HCT116 (cell line): ENCODE measurements at regions not wholly inside any gene's neighbourhood (a gene's known extent, or its start where the extent isn't known, plus 50 kb on each side); places are given as distances from the start of the nearest gene placed in this dataset.

ENCODE experiments used
- ATAC-seq: fragments of 200-7000 bp; cut with Tn5 transposase; 2 replicates; pipeline ENCODE4 v1.9.1; 2020; ENCODE audit warnings: mild to moderate bottlenecking, moderate library complexity
- BruUV-seq: library from RNA; stranded (reverse); fragments of 400-500 nt; replicated peaks from 2 replicates; lab custom pipeline; 2021; lab: Mats Ljungman, UMichigan
- CTCF ChIA-PET: fragments of 300-600 bp; sonication (Branson Sonifier 250); formaldehyde crosslinking; loops from one replicate; lab custom pipeline; 2021; ENCODE audit warnings: antibody characterized with exemption; lab: Charles Lee
- POLR2A ChIA-PET: fragments of 300-600, 350-600 bp; sonication (Branson Sonifier 250); formaldehyde crosslinking; loops from one replicate; lab custom pipeline; 2021; ENCODE audit warnings: antibody characterized with exemption; lab: Charles Lee
- RAD21 ChIA-PET, 2 experiments: fragments of 300-600 bp; sonication (Branson Sonifier 250); formaldehyde crosslinking; loops; one replicate each; lab custom pipeline; 2023; ENCODE audit warnings: low total read pairs in 2 of 2; ENCODE audit not compliant: uncharacterized antibody in 2 of 2, unreplicated experiment in 2 of 2, low non-redundant PET in 1 of 2; lab: Charles Lee
- DNase-seq: peaks from one replicate; pipeline ENCODE4 v3.0.0-alpha.2; 2010; ENCODE audit warnings: low read depth, low spot score
- H2AFZ ChIP-seq: fragments of 200-600 bp; shearing (Covaris generic), sonication (generic); 2 replicates; pipeline ENCODE4 v1.6.1; 2017; ENCODE audit warnings: low read depth, mixed run types, mixed read lengths, antibody characterized with exemption, low read length; ENCODE audit not compliant: poor library complexity, severe bottlenecking
- H3K27ac ChIP-seq: 2 replicates; pipeline ENCODE4 v1.5.1; 2012; ENCODE audit warnings: low read depth, low read length
- H3K27me3 ChIP-seq: fragments of 200-600 bp; sonication (generic); 2 replicates; pipeline ENCODE4 v1.6.1; 2016; ENCODE audit warnings: mixed run types, low read length, mixed read lengths; ENCODE audit not compliant: insufficient read depth
- H3K36me3 ChIP-seq, 2 experiments: fragments of 200-500 bp in 1 of 2; fragments of 200-600 bp in 1 of 2; sonication (Bioruptor generic) in 1 of 2; sonication (generic) in 1 of 2; 2 replicates each; pipeline versions ENCODE4 v1.5.1 to v1.6.1; 2014 to 2016; ENCODE audit warnings: low read length in 2 of 2, inconsistent platforms in 1 of 2, mixed read lengths in 1 of 2, mixed run types in 1 of 2; ENCODE audit not compliant: insufficient read depth in 2 of 2, control insufficient read depth in 1 of 2
- H3K4me1 ChIP-seq, 2 experiments: fragments of 200-600 bp in 1 of 2; sonication (generic) in 1 of 2; 2 replicates each; pipeline versions ENCODE4 v1.5.1 to v1.6.1; 2012 to 2017; ENCODE audit warnings: low read length in 2 of 2, inconsistent platforms in 1 of 2, mild to moderate bottlenecking in 1 of 2, mixed read lengths in 1 of 2, mixed run types in 1 of 2, moderate library complexity in 1 of 2; ENCODE audit not compliant: insufficient read depth in 2 of 2, control insufficient read depth in 1 of 2
- H3K4me2 ChIP-seq: fragments of 200-600 bp; sonication (generic); 2 replicates; pipeline ENCODE4 v1.6.1; 2017; ENCODE audit warnings: mixed run types, low read length, mixed read lengths
- H3K4me3 ChIP-seq, 2 experiments: fragments of 200-600 bp in 1 of 2; sonication (generic) in 1 of 2; replicated peaks in 1 of 2; 2 replicates each; pipeline ENCODE4 v1.5.1; 2011 to 2016; ENCODE audit warnings: low read length in 2 of 2, control low read depth in 1 of 2, low read depth in 1 of 2, mild to moderate bottlenecking in 1 of 2, mixed read lengths in 1 of 2, mixed run types in 1 of 2
- H3K79me2 ChIP-seq: fragments of 200-600 bp; sonication (generic); 2 replicates; pipeline ENCODE4 v1.6.1; 2017; ENCODE audit warnings: mild to moderate bottlenecking, mixed run types, low read length, moderate library complexity, mixed read lengths; ENCODE audit not compliant: insufficient read depth
- H3K9ac ChIP-seq: fragments of 200-600 bp; sonication (generic); 2 replicates; pipeline ENCODE4 v1.6.1; 2016; ENCODE audit warnings: low read length, mixed read lengths
- H3K9me2 ChIP-seq: fragments of 200-600 bp; sonication (generic), shearing (Covaris generic); 2 replicates; pipeline ENCODE4 v1.6.1; 2017; ENCODE audit warnings: mixed run types, mild to moderate bottlenecking, moderate library complexity; ENCODE audit not compliant: insufficient read depth
- H3K9me3 ChIP-seq, 2 experiments: fragments of 200-500 bp in 1 of 2; fragments of 200-600 bp in 1 of 2; sonication (Bioruptor generic) in 1 of 2; sonication (generic) in 1 of 2; 2 replicates each; pipeline ENCODE4 v1.6.1; 2014 to 2017; ENCODE audit warnings: low read length in 2 of 2, mixed read lengths in 2 of 2, inconsistent platforms in 1 of 2, low read depth in 1 of 2, mild to moderate bottlenecking in 1 of 2, mixed run types in 1 of 2, moderate library complexity in 1 of 2; ENCODE audit not compliant: control insufficient read depth in 1 of 2, insufficient read depth in 1 of 2
- H4K20me1 ChIP-seq: fragments of 200-600 bp; sonication (generic), shearing (Covaris generic); 2 replicates; pipeline ENCODE4 v1.6.1; 2017; ENCODE audit warnings: mixed run types, mild to moderate bottlenecking, moderate library complexity; ENCODE audit not compliant: insufficient read depth
- CEBPB ChIP-seq: IDR thresholded peaks from 2 replicates; pipeline ENCODE4 v1.6.1; 2012; ENCODE audit warnings: low read depth
- CTCF ChIP-seq, 3 experiments: fragments of 200-600 bp in 1 of 3; sonication (generic) in 1 of 3; IDR thresholded peaks in 2 of 3; conservative IDR thresholded peaks in 1 of 3; 2 replicates each; pipeline ENCODE4 v1.5.1; 2012 to 2017; ENCODE audit warnings: low read depth in 2 of 3, low read length in 2 of 3, antibody characterized with exemption in 1 of 3, borderline replicate concordance in 1 of 3, control low read depth in 1 of 3, mild to moderate bottlenecking in 1 of 3, mixed read lengths in 1 of 3, mixed run types in 1 of 3, moderate library complexity in 1 of 3; ENCODE audit not compliant: insufficient read depth in 1 of 3
- EGR1 ChIP-seq: IDR thresholded peaks from 2 replicates; pipeline ENCODE4 v1.6.1; 2012; ENCODE audit warnings: low read depth
- ELF1 ChIP-seq: IDR thresholded peaks from 2 replicates; pipeline ENCODE4 v1.6.1; 2012; ENCODE audit warnings: low read depth, borderline replicate concordance
- EZH2phosphoT487 ChIP-seq: fragments of 200-600 bp; IDR thresholded peaks from 2 replicates; pipeline ENCODE4 v1.6.1; 2018; ENCODE audit warnings: antibody characterized with exemption, borderline replicate concordance
- JUND ChIP-seq: IDR thresholded peaks from 2 replicates; pipeline ENCODE4 v1.6.1; 2012
- MAX ChIP-seq: IDR thresholded peaks from 2 replicates; pipeline ENCODE4 v1.6.1; 2012
- POLR2A ChIP-seq: IDR thresholded peaks from 2 replicates; pipeline ENCODE4 v1.7.0; 2011; ENCODE audit warnings: borderline replicate concordance; ENCODE audit not compliant: insufficient read depth, insufficient read length; ENCODE audit errors: extremely low read depth
- POLR2AphosphoS5 ChIP-seq: IDR thresholded peaks from 2 replicates; pipeline ENCODE4 v1.6.1; 2011; ENCODE audit warnings: mild to moderate bottlenecking, low read depth, low read length, moderate library complexity
- RAD21 ChIP-seq: IDR thresholded peaks from 2 replicates; pipeline ENCODE4 v1.6.1; 2012; ENCODE audit warnings: low read depth, mild to moderate bottlenecking
- SIN3A ChIP-seq: IDR thresholded peaks from 2 replicates; pipeline ENCODE4 v1.6.1; 2012; ENCODE audit warnings: low read depth
- SP1 ChIP-seq: IDR thresholded peaks from 2 replicates; pipeline ENCODE4 v1.6.1; 2012; ENCODE audit warnings: low read depth
- YY1 ChIP-seq: IDR thresholded peaks from 2 replicates; pipeline ENCODE4 v1.6.1; 2011; ENCODE audit warnings: low read length, low read depth, moderate library complexity, mild to moderate bottlenecking; ENCODE audit not compliant: insufficient replicate concordance; ENCODE audit errors: extremely low read depth
- ZFX ChIP-seq: fragments of 450-650 bp; IDR thresholded peaks from 2 replicates; pipeline ENCODE4 v1.6.1; 2017
- ZNF274 ChIP-seq: fragments of 200-500 bp; sonication (Bioruptor generic); IDR thresholded peaks from 2 replicates; pipeline ENCODE4 v1.6.1; 2014; ENCODE audit warnings: mild to moderate bottlenecking, low read depth, low read length, inconsistent platforms
- intact Hi-C: fragments of 100-400 bp; cut with micrococcal nuclease; formaldehyde crosslinking; loops from 2 replicates; pipeline ENCODE4 v1.10.0; 2022
- TF ChIP-seq, protein P1 (sequence below): IDR thresholded peaks from 2 replicates; pipeline ENCODE4 v1.6.1; 2011; ENCODE audit warnings: mild to moderate bottlenecking, low read length, moderate library complexity; ENCODE audit not compliant: insufficient replicate concordance; ENCODE audit errors: extremely low read depth

DNA sequence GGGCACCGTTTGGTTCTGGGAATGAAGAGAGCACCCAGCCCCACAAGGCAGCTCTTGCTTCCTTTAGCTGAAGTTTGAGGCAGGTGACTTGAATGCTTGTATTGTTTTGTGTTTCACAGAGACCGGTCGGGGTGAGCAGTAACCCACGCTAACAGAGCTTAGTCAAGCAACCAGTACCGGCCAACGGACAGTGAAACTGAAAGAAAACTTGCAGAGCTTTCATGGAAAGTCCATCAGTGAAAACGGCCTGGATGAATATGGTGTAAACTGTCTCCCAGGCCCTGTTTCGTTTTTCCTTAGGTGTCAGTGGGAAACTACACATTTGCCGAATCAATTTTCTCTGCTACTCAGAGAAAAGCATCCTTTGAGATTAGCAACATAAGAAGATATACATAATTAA lies 101.1 kb downstream of the LYZL1 start:
- Histone ChIP-seq H3K4me1 (no peaks in the 10 kb centered on the region; a peak in 1 of 4 replicates), H3K9ac (no peak overlapping the region), H2AFZ (no peak overlapping the region), H3K4me2 (no peak overlapping the region), H3K36me3 (no peaks in the 10 kb centered on the region), H3K27ac (no peak overlapping the region), H3K9me2 (no peaks in the 10 kb centered on the region), H3K27me3 (peaks cover 5% of the 10 kb centered on the region; the same call in 1 of the 2 replicates), H3K79me2 (no peaks in the 10 kb centered on the region), H4K20me1 (no peaks in the 10 kb centered on the region), H3K4me3 (no peak overlapping the region), H3K9me3 (no peaks in the 10 kb centered on the region)
- RAD21 ChIA-PET: no interaction called here
- TF ChIP-seq EGR1 (no peak), ZNF274 (no peak), CEBPB (no peak), POLR2A (no peak), ELF1 (no peak), SP1 (no peak), POLR2AphosphoS5 (no peak), EZH2phosphoT487 (no peak), SIN3A (no peak), RAD21 (no peak), JUND (no peak)
- no peak for ATAC-seq
- CTCF ChIA-PET: no interaction called here
- POLR2A ChIA-PET: no interaction called here
- intact Hi-C loops: no loop called here
- no peak for DNase-seq
- no TSS peak for BruUV-seq

DNA sequence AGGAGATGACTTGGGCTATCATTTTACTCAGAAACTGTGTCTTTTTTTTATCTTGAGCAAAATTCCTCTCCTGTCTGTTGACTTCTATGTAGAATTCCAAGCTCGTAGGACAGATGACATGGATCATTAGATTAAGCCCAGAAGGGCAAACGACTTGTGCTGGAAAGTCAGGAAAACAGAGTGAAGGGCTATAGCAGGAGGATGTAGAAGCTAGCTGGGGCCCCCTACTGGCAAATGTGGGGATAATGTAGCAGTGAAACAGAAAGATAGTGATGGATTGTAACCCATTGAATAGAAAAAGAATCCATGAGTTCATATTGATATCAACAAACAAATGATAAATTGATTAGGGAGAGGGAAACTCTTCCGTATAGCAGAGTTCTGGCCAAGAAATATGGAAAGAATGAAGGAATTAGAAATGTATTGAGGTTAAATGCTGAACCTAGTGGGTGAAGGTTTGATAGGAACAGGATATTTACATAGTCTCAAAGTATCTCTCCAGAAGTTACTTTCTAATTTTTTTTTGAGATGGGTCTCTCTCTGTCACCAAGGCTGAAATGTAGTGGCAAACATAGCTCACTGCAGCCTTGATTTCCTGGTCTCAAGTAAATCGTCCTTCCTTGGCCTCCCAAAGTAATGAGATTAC lies 103.6 kb downstream of the LYZL1 start:
- Histone ChIP-seq H3K9me2 (no peaks in the 10 kb centered on the region), H3K4me1 (no peaks in the 10 kb centered on the region), H2AFZ (no peak overlapping the region), H3K9ac (no peak overlapping the region), H3K27me3 (peaks cover 5% of the 10 kb centered on the region; the same call in 1 of the 2 replicates), H3K79me2 (no peaks in the 10 kb centered on the region), H3K4me2 (no peak overlapping the region), H3K9me3 (no peaks in the 10 kb centered on the region), H3K4me3 (no peak overlapping the region), H3K27ac (no peak overlapping the region), H4K20me1 (no peaks in the 10 kb centered on the region), H3K36me3 (no peaks in the 10 kb centered on the region)
- ChIA-PET CTCF (interaction anchor here (0.8 to 2.4 kb wide), 6 partner anchors 15 to 88 kb away, joined by 3 to 9 read pairs (median 4); no protein-coding TSS in a partner anchor), POLR2A (no interaction called here), RAD21 (no interaction called here)
- ATAC-seq: peak; percentile 95
- BruUV-seq: no TSS peak
- no peak for TF ChIP-seq YY1
- TF ChIP-seq, protein P1, sequence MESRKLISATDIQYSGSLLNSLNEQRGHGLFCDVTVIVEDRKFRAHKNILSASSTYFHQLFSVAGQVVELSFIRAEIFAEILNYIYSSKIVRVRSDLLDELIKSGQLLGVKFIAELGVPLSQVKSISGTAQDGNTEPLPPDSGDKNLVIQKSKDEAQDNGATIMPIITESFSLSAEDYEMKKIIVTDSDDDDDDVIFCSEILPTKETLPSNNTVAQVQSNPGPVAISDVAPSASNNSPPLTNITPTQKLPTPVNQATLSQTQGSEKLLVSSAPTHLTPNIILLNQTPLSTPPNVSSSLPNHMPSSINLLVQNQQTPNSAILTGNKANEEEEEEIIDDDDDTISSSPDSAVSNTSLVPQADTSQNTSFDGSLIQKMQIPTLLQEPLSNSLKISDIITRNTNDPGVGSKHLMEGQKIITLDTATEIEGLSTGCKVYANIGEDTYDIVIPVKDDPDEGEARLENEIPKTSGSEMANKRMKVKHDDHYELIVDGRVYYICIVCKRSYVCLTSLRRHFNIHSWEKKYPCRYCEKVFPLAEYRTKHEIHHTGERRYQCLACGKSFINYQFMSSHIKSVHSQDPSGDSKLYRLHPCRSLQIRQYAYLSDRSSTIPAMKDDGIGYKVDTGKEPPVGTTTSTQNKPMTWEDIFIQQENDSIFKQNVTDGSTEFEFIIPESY: no peak
- no peak for TF ChIP-seq EGR1
- TF ChIP-seq ZFX: no peak
- TF ChIP-seq MAX: peak; percentile 15; the same call in 1 of the 2 replicates
- TF ChIP-seq POLR2A: no peak
- TF ChIP-seq RAD21: peak; percentile 58
- TF ChIP-seq CTCF (IDR thresholded peaks at IDR 0.05 in 2 of 3, conservative IDR thresholded peaks at IDR 0.05 in 1 of 3; ENCODE audit: borderline replicate concordance in 1 of 3, insufficient read depth in 1 of 3, low read depth in 2 of 3, low read length in 2 of 3): peak; percentile 39 to 83 (median 81); a peak in 5 of 6 replicates
- no peak for DNase-seq
- intact Hi-C loops: no loop called here
